Kidney epithelial cell (primary cell): ENCODE measurements at regions not wholly inside any gene's neighbourhood (a gene's known extent, or its start where the extent isn't known, plus 50 kb on each side); places are given as distances from the start of the nearest gene placed in this dataset.

ENCODE experiments used
- DNase-seq: peaks from one replicate; pipeline ENCODE4 v3.0.0-alpha.2; 2010; ENCODE audit warnings: low read depth
- H3K27me3 ChIP-seq: 2 replicates; pipeline ENCODE4 v1.6.0; 2011; ENCODE audit warnings: low read length; ENCODE audit not compliant: control insufficient read depth, insufficient read depth
- H3K36me3 ChIP-seq: 2 replicates; pipeline ENCODE4 v1.5.1; 2011; ENCODE audit warnings: low read length; ENCODE audit not compliant: control insufficient read depth, insufficient read depth
- H3K4me3 ChIP-seq: 2 replicates; pipeline ENCODE4 v1.5.1; 2011; ENCODE audit warnings: low read depth, mild to moderate bottlenecking, control low read depth, low read length
- TF ChIP-seq, protein P1 (sequence below): IDR thresholded peaks from 2 replicates; pipeline ENCODE4 v1.5.1; 2011; ENCODE audit warnings: mild to moderate bottlenecking, moderate library complexity, low read length, control low read depth, inconsistent platforms; ENCODE audit not compliant: insufficient read depth, poor library complexity, severe bottlenecking

DNA sequence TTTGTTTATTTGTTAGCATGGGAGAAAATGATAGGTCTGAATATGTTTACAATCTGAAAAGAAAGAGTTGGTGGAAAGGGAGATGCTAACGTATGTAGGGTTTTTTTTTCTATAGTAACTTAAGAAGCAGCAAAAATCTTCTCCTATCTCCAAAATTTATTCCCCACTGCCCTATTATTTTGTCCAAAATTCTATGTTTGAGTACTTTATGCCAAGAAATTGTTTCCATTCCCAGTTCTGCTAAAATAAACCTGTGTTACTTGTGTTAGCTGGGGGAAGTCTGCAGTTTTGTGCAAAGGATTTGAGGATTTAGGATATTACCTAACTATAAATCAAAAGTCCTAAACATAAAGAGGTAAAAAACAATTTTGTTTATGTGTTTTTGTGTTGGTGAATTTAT is 2770.4 kb upstream of the PCDH20 start:
- no peak for DNase-seq
- TF ChIP-seq, protein P1, sequence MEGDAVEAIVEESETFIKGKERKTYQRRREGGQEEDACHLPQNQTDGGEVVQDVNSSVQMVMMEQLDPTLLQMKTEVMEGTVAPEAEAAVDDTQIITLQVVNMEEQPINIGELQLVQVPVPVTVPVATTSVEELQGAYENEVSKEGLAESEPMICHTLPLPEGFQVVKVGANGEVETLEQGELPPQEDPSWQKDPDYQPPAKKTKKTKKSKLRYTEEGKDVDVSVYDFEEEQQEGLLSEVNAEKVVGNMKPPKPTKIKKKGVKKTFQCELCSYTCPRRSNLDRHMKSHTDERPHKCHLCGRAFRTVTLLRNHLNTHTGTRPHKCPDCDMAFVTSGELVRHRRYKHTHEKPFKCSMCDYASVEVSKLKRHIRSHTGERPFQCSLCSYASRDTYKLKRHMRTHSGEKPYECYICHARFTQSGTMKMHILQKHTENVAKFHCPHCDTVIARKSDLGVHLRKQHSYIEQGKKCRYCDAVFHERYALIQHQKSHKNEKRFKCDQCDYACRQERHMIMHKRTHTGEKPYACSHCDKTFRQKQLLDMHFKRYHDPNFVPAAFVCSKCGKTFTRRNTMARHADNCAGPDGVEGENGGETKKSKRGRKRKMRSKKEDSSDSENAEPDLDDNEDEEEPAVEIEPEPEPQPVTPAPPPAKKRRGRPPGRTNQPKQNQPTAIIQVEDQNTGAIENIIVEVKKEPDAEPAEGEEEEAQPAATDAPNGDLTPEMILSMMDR, result no peak
- H3K36me3 ChIP-seq, result no peaks in the 10 kb centered on the region

DNA sequence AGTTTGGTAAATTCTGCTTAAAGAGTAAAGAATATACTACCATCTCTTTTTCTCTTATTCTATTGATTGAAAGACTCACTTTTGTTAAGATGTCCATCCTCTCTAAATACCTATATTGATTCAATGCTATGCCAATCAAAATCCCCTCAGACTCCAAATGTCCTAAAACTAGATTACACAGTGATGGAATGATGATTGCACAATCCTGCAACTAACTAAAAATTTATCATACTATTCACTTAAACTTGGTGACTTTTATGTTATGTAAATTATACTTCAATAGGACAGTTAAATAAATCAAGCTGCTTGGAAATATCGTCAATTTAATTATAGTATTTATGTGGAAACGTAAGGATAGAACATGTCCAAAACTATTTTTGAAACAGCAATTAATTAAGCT is 2765.1 kb upstream of the PCDH20 start:
- no peaks in the 10 kb centered on the region for H3K27me3 ChIP-seq
- no peak for DNase-seq
- no peaks in the 10 kb centered on the region for H3K36me3 ChIP-seq
- no peak overlapping the region for H3K4me3 ChIP-seq
- TF ChIP-seq, protein P1, result no peak

More for the DNA sequence above, 2770.4 kb upstream of the PCDH20 start:
- H3K4me3 ChIP-seq, result no peak overlapping the region
- no peaks in the 10 kb centered on the region for H3K27me3 ChIP-seq

DNA sequence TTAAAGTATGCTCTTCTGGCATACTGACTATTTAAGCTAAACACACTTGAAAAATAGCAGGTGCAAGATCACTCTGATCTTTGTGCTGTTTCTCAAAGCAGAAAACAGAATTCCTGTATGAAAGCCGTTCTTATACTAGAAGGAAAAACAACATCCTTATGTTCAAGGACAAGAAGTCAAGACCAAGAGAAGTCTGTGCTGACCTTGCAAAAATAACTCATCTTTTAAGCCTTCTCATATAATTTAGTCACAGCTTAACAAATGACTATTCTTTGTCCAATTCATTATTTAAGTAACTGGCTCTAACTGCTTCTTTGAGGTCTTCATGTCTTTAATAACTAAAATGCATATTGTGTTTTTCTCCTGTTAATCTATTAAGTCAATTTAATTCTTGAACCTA is 2750.2 kb upstream of the PCDH20 start:
- TF ChIP-seq, protein P1, result no peak
- Histone ChIP-seq H3K4me3 (no peak overlapping the region), H3K27me3 (no peaks in the 10 kb centered on the region), H3K36me3 (no peaks in the 10 kb centered on the region)
- no peak for DNase-seq

DNA sequence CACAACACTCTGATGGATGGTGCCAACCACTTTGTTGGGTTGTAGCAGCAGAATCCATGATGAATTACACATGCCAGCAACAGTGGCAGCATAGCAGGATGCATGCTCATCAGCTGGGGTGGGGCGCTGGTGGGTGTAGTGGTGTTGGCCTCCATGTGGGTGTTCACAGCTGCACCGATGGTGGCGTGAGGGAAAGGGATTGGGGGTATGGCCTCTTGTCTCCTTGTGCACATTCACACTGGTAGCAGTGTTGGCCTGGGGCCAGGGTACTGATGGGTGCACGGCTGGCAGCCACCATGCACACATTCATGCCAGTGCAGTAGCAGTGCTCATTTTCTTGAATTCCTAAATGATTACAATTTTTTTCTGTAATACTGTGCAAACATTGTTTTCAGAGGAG is 2748.8 kb upstream of the PCDH20 start:
- DNase-seq, result no peak
- Histone ChIP-seq H3K4me3 (no peak overlapping the region), H3K27me3 (no peaks in the 10 kb centered on the region), H3K36me3 (no peaks in the 10 kb centered on the region)
- TF ChIP-seq, protein P1, result no peak

DNA sequence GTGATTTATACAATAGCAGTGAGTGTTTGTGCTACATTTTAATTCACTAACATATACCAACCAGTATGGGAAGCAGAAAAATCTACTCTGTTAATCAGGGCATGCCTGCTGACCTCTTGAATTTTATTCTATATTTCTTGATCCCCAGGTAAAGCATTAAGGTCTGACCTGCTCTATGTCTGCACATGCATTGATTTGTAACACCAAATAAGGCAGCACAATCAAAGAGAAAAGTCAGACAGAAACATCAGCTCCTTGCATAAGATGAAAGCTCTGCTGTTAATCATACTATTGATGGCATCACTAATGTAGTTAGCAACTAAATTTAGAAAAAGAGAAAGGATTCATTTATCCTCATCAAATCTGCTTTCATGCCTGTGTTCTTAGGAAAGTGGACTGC is 2744.8 kb upstream of the PCDH20 start:
- no peak for DNase-seq
- no peak overlapping the region for H3K4me3 ChIP-seq
- H3K27me3 ChIP-seq, result no peaks in the 10 kb centered on the region
- H3K36me3 ChIP-seq, result no peaks in the 10 kb centered on the region
- TF ChIP-seq, protein P1, result no peak

DNA sequence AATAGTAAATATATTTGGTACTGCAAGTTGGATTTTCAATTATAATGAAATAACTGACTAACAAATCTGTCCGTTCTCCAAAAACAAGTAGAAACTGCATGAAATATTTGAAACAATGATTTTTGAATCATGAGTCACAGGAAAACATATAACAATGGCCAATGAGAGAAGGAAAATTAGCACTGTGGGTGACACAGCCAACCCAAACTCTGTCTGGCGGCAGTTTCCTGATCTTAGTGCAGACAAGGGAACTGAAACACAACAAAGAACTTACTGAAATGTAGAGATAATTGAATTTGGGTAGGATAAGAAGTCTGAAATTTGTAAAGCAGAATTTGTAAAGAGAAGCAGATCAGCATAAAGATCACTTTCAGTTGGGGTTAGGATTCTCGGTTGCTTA is 2743.3 kb upstream of the PCDH20 start:
- Histone ChIP-seq H3K27me3 (no peaks in the 10 kb centered on the region), H3K36me3 (no peaks in the 10 kb centered on the region), H3K4me3 (no peak overlapping the region)
- TF ChIP-seq, protein P1, result no peak
- no peak for DNase-seq
